GM23248 (cell line): ENCODE measurements at regions not wholly inside any gene's neighbourhood (a gene's known extent, or its start where the extent isn't known, plus 50 kb on each side); places are given as distances from the start of the nearest gene placed in this dataset.

Source experiments
- EZH2 ChIP-seq: fragments of 200-600 bp; sonication (generic); IDR thresholded peaks from 2 replicates; pipeline ENCODE4 v1.6.1; 2018; ENCODE audit warnings: antibody characterized with exemption, mild to moderate bottlenecking; ENCODE audit not compliant: insufficient read depth, poor library complexity, severe bottlenecking
- EZH2phosphoT487 ChIP-seq: fragments of 200-600 bp; sonication (generic); IDR thresholded peaks from 2 replicates; pipeline ENCODE4 v1.6.1; 2018; ENCODE audit warnings: antibody characterized with exemption, moderate library complexity, mild to moderate bottlenecking, low read depth; ENCODE audit not compliant: insufficient read depth

GRCh38 chr1:87598429-87598828 is 269.7 kb downstream of the LMO4 start:
- TF ChIP-seq EZH2 = no peak
- no peak for TF ChIP-seq EZH2phosphoT487
